NT2/D1 (cell line): ENCODE measurements at regions not wholly inside any gene's neighbourhood (a gene's known extent, or its start where the extent isn't known, plus 50 kb on each side); places are given as distances from the start of the nearest gene placed in this dataset.

ENCODE experiments used
- SUZ12 ChIP-seq: IDR thresholded peaks from 2 replicates; pipeline ENCODE4 v1.6.1; 2011; ENCODE audit not compliant: insufficient read length, insufficient read depth; ENCODE audit errors: extremely low read depth
- YY1 ChIP-seq: IDR thresholded peaks from 2 replicates; pipeline ENCODE4 v1.6.1; 2011; ENCODE audit not compliant: insufficient read length, insufficient read depth
- ZNF274 ChIP-seq: IDR thresholded peaks from 2 replicates; pipeline ENCODE4 v1.6.1; 2011; ENCODE audit warnings: mild to moderate bottlenecking, low read depth, low read length

GRCh38 chr3:86766331-86766730, 224.6 kb downstream of the VGLL3 start:
- TF ChIP-seq ZNF274 (no peak), SUZ12 (no peak), YY1 (no peak)
